ENCODE measurements at regions not wholly inside any gene's neighbourhood (a gene's known extent, or its start where the extent isn't known, plus 50 kb on each side); places are given as distances from the start of the nearest gene placed in this dataset.

DNA sequence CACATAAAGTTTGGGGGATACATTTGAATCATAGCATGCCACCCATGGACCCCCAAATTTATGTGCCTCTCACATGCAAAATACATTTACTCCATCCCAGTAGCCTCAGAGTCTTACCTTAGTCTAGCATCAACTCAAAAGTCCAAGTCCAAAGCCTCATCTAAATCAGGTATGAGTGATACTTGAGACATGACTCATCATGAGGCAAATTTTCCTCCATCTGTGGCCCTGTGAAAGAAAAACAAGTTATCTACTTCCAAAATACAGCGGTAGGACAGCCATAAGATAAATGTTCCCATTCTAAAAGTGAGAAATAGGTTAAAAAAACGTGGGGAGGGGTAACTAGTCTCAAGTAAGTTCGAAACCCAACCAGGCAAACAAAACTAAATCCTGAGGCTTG, 444.2 kb downstream of the SNAPC1 start:
- no peak overlapping the region for H3K4ac ChIP-seq (ENCODE audit: low read depth, low read length)
- no peaks in the 10 kb centered on the region for H3K23me2 ChIP-seq (ENCODE audit: insufficient read length, low read depth, low read length, poor library complexity, severe bottlenecking)
- H4K20me1 ChIP-seq (ENCODE audit: control insufficient read depth, insufficient read depth, insufficient read length): no peaks in the 10 kb centered on the region
- DNase-seq: no peak
- no peak overlapping the region for H3K4me2 ChIP-seq (ENCODE audit: insufficient read depth, insufficient read length, low read length)
- H3K79me2 ChIP-seq (ENCODE audit: insufficient read depth, low read length): no peaks in the 10 kb centered on the region
- H3K4me1 ChIP-seq (ENCODE audit: insufficient read depth, low read length): no peaks in the 10 kb centered on the region
- H3T11ph ChIP-seq (ENCODE audit: low read length): no peak overlapping the region
- no peaks in the 10 kb centered on the region for H3K27me3 ChIP-seq (ENCODE audit: insufficient read depth, low read length)
- H2BK5ac ChIP-seq (ENCODE audit: insufficient read length, low read length): no peak overlapping the region
- TF ChIP-seq, protein P1, sequence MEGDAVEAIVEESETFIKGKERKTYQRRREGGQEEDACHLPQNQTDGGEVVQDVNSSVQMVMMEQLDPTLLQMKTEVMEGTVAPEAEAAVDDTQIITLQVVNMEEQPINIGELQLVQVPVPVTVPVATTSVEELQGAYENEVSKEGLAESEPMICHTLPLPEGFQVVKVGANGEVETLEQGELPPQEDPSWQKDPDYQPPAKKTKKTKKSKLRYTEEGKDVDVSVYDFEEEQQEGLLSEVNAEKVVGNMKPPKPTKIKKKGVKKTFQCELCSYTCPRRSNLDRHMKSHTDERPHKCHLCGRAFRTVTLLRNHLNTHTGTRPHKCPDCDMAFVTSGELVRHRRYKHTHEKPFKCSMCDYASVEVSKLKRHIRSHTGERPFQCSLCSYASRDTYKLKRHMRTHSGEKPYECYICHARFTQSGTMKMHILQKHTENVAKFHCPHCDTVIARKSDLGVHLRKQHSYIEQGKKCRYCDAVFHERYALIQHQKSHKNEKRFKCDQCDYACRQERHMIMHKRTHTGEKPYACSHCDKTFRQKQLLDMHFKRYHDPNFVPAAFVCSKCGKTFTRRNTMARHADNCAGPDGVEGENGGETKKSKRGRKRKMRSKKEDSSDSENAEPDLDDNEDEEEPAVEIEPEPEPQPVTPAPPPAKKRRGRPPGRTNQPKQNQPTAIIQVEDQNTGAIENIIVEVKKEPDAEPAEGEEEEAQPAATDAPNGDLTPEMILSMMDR (conservative IDR thresholded peaks at IDR 0.05): no peak
- H3K9ac ChIP-seq (ENCODE audit: extremely low read depth, insufficient read length, low read length): no peak overlapping the region
- no peak overlapping the region for H3K14ac ChIP-seq (ENCODE audit: insufficient read depth, low read length)
- H4K5ac ChIP-seq (ENCODE audit: insufficient read length, low read depth, low read length): no peak overlapping the region
- peaks cover 27 to 29% of the 10 kb centered on the region in 2 experiments for H3K9me3 Mint-ChIP-seq
- no peak overlapping the region for H2AFZ ChIP-seq (ENCODE audit: low read length)
- no peak overlapping the region for H4K91ac ChIP-seq (ENCODE audit: insufficient read length, low read depth, low read length)
- no peak overlapping the region for H2BK120ac ChIP-seq (ENCODE audit: low read depth, low read length, poor library complexity, severe bottlenecking)
- no CpG with 5 or more reads among the region's 3 CpGs for WGBS (ENCODE audit: extremely low coverage, insufficient read length, low lambda C conversion rate)
- no peak overlapping the region for H4K8ac ChIP-seq (replicated peaks; ENCODE audit: insufficient read length, low read depth, low read length)
- no peak overlapping the region for H3K27ac ChIP-seq (ENCODE audit: insufficient read length, low read depth, low read length)
- no peaks in the 10 kb centered on the region for H3K79me1 ChIP-seq (ENCODE audit: insufficient read depth, low read depth, low read length, poor library complexity, severe bottlenecking)
- no peak overlapping the region for H2BK20ac ChIP-seq (ENCODE audit: low read depth, low read length, poor library complexity, severe bottlenecking)
- no peaks in the 10 kb centered on the region for H3K4me1 Mint-ChIP-seq
- no peak overlapping the region for H2BK15ac ChIP-seq (ENCODE audit: low read depth, low read length)
- H3K4me3 Mint-ChIP-seq: no peak overlapping the region
- no peaks in the 10 kb centered on the region for H3K9me3 ChIP-seq (ENCODE audit: control insufficient read depth, low read depth, low read length)
- no peak overlapping the region for H3K18ac ChIP-seq (ENCODE audit: insufficient read length, low read depth, low read length)
- H2BK12ac ChIP-seq (ENCODE audit: insufficient read length, low read depth, low read length): no peak overlapping the region
- H3K27ac Mint-ChIP-seq: no peak overlapping the region
- H3K27me3 Mint-ChIP-seq (ENCODE audit: low read depth): no peaks in the 10 kb centered on the region
- peaks cover 4 to 23% (median 20%) of the 10 kb centered on the region in 3 experiments; a peak in 6 of 7 replicates for H3K36me3 Mint-ChIP-seq (ENCODE audit: insufficient read depth in 1 of 3, low read depth in 3 of 3)
- H3K56ac ChIP-seq (ENCODE audit: insufficient read length, low read depth, low read length): no peak overlapping the region
- H2AK5ac ChIP-seq (ENCODE audit: insufficient read length, low read length): no peak overlapping the region
- H3K23ac ChIP-seq (ENCODE audit: insufficient read length, low read depth, low read length): no peak overlapping the region

All from H9 (cell line).